Transverse colon (tissue), 4 donors: ENCODE measurements at regions not wholly inside any gene's neighbourhood (a gene's known extent, or its start where the extent isn't known, plus 50 kb on each side); places are given as distances from the start of the nearest gene placed in this dataset.

ENCODE experiments used
- CTCF ChIP-seq, 5 experiments: fragments of 200-600 bp in 3 of 5; fragments of 450-650 bp in 2 of 5; sonication (generic) in 3 of 5; IDR thresholded peaks; 1 replicate in 2 of 5; 2 replicates in 3 of 5; pipeline ENCODE4 v1.5.1; 2016 to 2017; ENCODE audit warnings: antibody characterized with exemption in 5 of 5, inconsistent platforms in 3 of 5, mild to moderate bottlenecking in 2 of 5, moderate library complexity in 1 of 5
- POLR2A ChIP-seq: fragments of 450-650 bp; IDR thresholded peaks from one replicate; pipeline ENCODE4 v1.6.1; 2016; ENCODE audit warnings: antibody characterized with exemption, mild to moderate bottlenecking, moderate library complexity
- POLR2AphosphoS5 ChIP-seq, 3 donors: sonication (generic); formaldehyde crosslinking; IDR thresholded peaks; one replicate each; pipeline ENCODE4 v1.6.1; 2016; ENCODE audit warnings: antibody characterized with exemption in 3 of 3

- TF ChIP-seq POLR2AphosphoS5 (IDR thresholded peaks at IDR 0.05) = no peak
- no peak for TF ChIP-seq POLR2A
- TF ChIP-seq CTCF (IDR thresholded peaks at IDR 0.05) = no peak
These were observed 301.0 kb downstream of the CENPW start for GRCh38 chr6:126640921-126641320.
